H1 (cell line): ENCODE measurements at regions not wholly inside any gene's neighbourhood (a gene's known extent, or its start where the extent isn't known, plus 50 kb on each side); places are given as distances from the start of the nearest gene placed in this dataset.

Source experiments
- CTCF ChIA-PET: fragments of 300-600 bp; sonication (Branson Sonifier 250); formaldehyde crosslinking; loops from one replicate; lab custom pipeline; 2021; ENCODE audit not compliant: partially characterized antibody; lab: Charles Lee
- POLR2A ChIA-PET: fragments of 300-600 bp; sonication (Branson Sonifier 250); formaldehyde crosslinking; loops from one replicate; lab custom pipeline; 2021; ENCODE audit warnings: inconsistent platforms; ENCODE audit not compliant: partially characterized antibody; lab: Charles Lee
- DNase-seq, 2 experiments: peaks; one replicate each; pipeline versions ENCODE4 v3.0.0 to v3.0.0-alpha.2; 2010 to 2022; ENCODE audit warnings: low spot score in 2 of 2, low read depth in 1 of 2, mixed read lengths in 1 of 2
- FAIRE-seq: peaks from 2 replicates; lab custom pipeline; 2011; peaks lifted over from hg19 to GRCh38; lab: Jason Lieb, UNC
- H2AFZ ChIP-seq: 2 replicates; pipeline ENCODE4 v1.8.1; 2012; ENCODE audit warnings: low read length, inconsistent platforms
- H2AK5ac ChIP-seq: 2 replicates; pipeline ENCODE4 v1.6.1; 2013; ENCODE audit warnings: low read depth, low read length
- H2BK120ac ChIP-seq: replicated peaks from 2 replicates; pipeline ENCODE3; 2013; ENCODE audit warnings: low read depth, low read length, inconsistent platforms
- H2BK12ac ChIP-seq: 2 replicates; pipeline ENCODE4 v1.6.1; 2013; ENCODE audit warnings: low read depth, low read length
- H2BK15ac ChIP-seq: 2 replicates; pipeline ENCODE4 v1.6.1; 2013; ENCODE audit warnings: low read length
- H2BK20ac ChIP-seq: 2 replicates; pipeline ENCODE4 v1.6.1; 2013; ENCODE audit warnings: low read length
- H2BK5ac ChIP-seq: 2 replicates; pipeline ENCODE4 v1.6.1; 2013; ENCODE audit warnings: low read depth, low read length
- H3K14ac ChIP-seq: 2 replicates; pipeline ENCODE4 v1.6.1; 2013; ENCODE audit warnings: inconsistent platforms; ENCODE audit not compliant: insufficient read length
- H3K18ac ChIP-seq: 2 replicates; pipeline ENCODE4 v1.6.1; 2013; ENCODE audit warnings: low read length; ENCODE audit errors: extremely low read depth
- H3K23ac ChIP-seq: 2 replicates; pipeline ENCODE4 v1.6.1; 2013; ENCODE audit warnings: inconsistent platforms; ENCODE audit not compliant: insufficient read length
- H3K23me2 ChIP-seq: 2 replicates; pipeline ENCODE4 v1.6.1; 2013; ENCODE audit warnings: low read depth, low read length
- H3K27ac ChIP-seq: 2 replicates; pipeline ENCODE4 v1.6.1; 2011; ENCODE audit warnings: low read depth, low read length, inconsistent platforms
- H3K27me3 ChIP-seq, 4 experiments: replicated peaks in 1 of 4; 1 replicate in 1 of 4; 2 replicates in 3 of 4; pipeline versions ENCODE4 v1.6.1 to v1.8.1; 2011 to 2013; ENCODE audit warnings: low read length in 3 of 4, mild to moderate bottlenecking in 3 of 4, inconsistent platforms in 2 of 4, mixed read lengths in 2 of 4, moderate library complexity in 1 of 4; ENCODE audit not compliant: control insufficient read depth in 3 of 4, insufficient read depth in 3 of 4; ENCODE audit errors: extremely low read depth in 1 of 4
- H3K36me3 ChIP-seq, 4 experiments: 2 replicates each; pipeline versions ENCODE4 v1.6.1 to v1.8.1; 2011 to 2013; ENCODE audit warnings: mild to moderate bottlenecking in 4 of 4, low read length in 3 of 4, moderate library complexity in 2 of 4, control low read depth in 1 of 4, inconsistent platforms in 1 of 4; ENCODE audit not compliant: insufficient read depth in 4 of 4, control insufficient read depth in 2 of 4
- H3K4ac ChIP-seq: replicated peaks from 2 replicates; pipeline ENCODE3; 2013; ENCODE audit warnings: low read length, low read depth, mixed read lengths, inconsistent platforms; ENCODE audit not compliant: insufficient read length
- H3K4me1 ChIP-seq, 4 experiments: replicated peaks in 1 of 4; 1 replicate in 1 of 4; 2 replicates in 3 of 4; pipeline versions ENCODE4 v1.6.1 to v1.8.1; 2011 to 2013; ENCODE audit warnings: low read length in 3 of 4, inconsistent platforms in 2 of 4, mixed read lengths in 1 of 4; ENCODE audit not compliant: insufficient read depth in 4 of 4, control insufficient read depth in 3 of 4
- H3K4me2 ChIP-seq, 2 experiments: 2 replicates each; pipeline versions ENCODE4 v1.6.1 to v1.8.1; 2011 to 2013; ENCODE audit warnings: low read depth in 2 of 2, low read length in 2 of 2, control low read depth in 1 of 2, inconsistent platforms in 1 of 2, mild to moderate bottlenecking in 1 of 2; ENCODE audit not compliant: insufficient read depth in 1 of 2
- H3K4me3 ChIP-seq, 4 experiments: fragments of 200-600, 300-600 bp in 1 of 4; sonication (generic), shearing (Covaris generic), sonication (Bioruptor Twin) in 1 of 4; 2 replicates each; pipeline versions ENCODE4 v1.5.1 to v1.8.1; 2011 to 2016; ENCODE audit warnings: low read length in 4 of 4, low read depth in 3 of 4, control low read depth in 2 of 4, inconsistent platforms in 2 of 4, mild to moderate bottlenecking in 2 of 4, mixed read lengths in 1 of 4, moderate library complexity in 1 of 4; ENCODE audit not compliant: insufficient read depth in 2 of 4; ENCODE audit errors: extremely low read depth in 1 of 4
- H3K56ac ChIP-seq: replicated peaks from 2 replicates; pipeline ENCODE3; 2013; ENCODE audit warnings: low read depth, mild to moderate bottlenecking, mixed read lengths, low read length, inconsistent platforms; ENCODE audit not compliant: insufficient read length
- H3K79me1 ChIP-seq: 2 replicates; pipeline ENCODE4 v1.6.1; 2013; ENCODE audit warnings: low read depth, low read length, control low read depth
- H3K79me2 ChIP-seq, 2 experiments: 2 replicates each; pipeline versions ENCODE4 v1.6.1 to v1.8.1; 2012 to 2013; ENCODE audit warnings: low read length in 2 of 2, mild to moderate bottlenecking in 2 of 2, inconsistent platforms in 1 of 2; ENCODE audit not compliant: insufficient read depth in 2 of 2, control insufficient read depth in 1 of 2
- H3K9ac ChIP-seq, 4 experiments: replicated peaks in 1 of 4; 1 replicate in 1 of 4; 2 replicates in 3 of 4; pipeline versions ENCODE4 v1.6.1 to v1.8.1; 2011 to 2013; ENCODE audit warnings: low read depth in 3 of 4, low read length in 3 of 4, control low read depth in 2 of 4, mild to moderate bottlenecking in 2 of 4, moderate library complexity in 2 of 4, inconsistent platforms in 1 of 4; ENCODE audit errors: extremely low read depth in 1 of 4
- H3K9me3 ChIP-seq, 2 experiments: 2 replicates each; pipeline versions ENCODE4 v1.6.1 to v1.8.1; 2012 to 2013; ENCODE audit warnings: mild to moderate bottlenecking in 2 of 2, moderate library complexity in 2 of 2, control low read depth in 1 of 2, inconsistent platforms in 1 of 2, low read depth in 1 of 2, low read length in 1 of 2, mixed read lengths in 1 of 2; ENCODE audit not compliant: insufficient read depth in 2 of 2
- H4K20me1 ChIP-seq, 2 experiments: replicated peaks in 1 of 2; 2 replicates each; pipeline versions ENCODE3 to v1.8.1; 2011 to 2013; ENCODE audit warnings: inconsistent platforms in 2 of 2, low read length in 2 of 2, mild to moderate bottlenecking in 1 of 2; ENCODE audit not compliant: insufficient read depth in 2 of 2, control insufficient read depth in 1 of 2
- H4K5ac ChIP-seq: 2 replicates; pipeline ENCODE4 v1.6.1; 2013; ENCODE audit warnings: low read length, low read depth, mixed read lengths, inconsistent platforms; ENCODE audit not compliant: insufficient read length
- H4K8ac ChIP-seq: 2 replicates; pipeline ENCODE4 v1.8.0; 2013; ENCODE audit warnings: mild to moderate bottlenecking, moderate library complexity, low read length, inconsistent platforms; ENCODE audit not compliant: insufficient read depth; ENCODE audit errors: extremely low read depth
- H4K91ac ChIP-seq: replicated peaks from 2 replicates; pipeline ENCODE3; 2013; ENCODE audit warnings: low read length, mixed read lengths, inconsistent platforms; ENCODE audit not compliant: insufficient read length
- CHD7 ChIP-seq: fragments of 300-600 bp; sonication (generic); IDR thresholded peaks from 2 replicates; pipeline ENCODE4 v1.7.1; 2012; ENCODE audit warnings: low read length, moderate library complexity, mild to moderate bottlenecking, inconsistent platforms; ENCODE audit not compliant: insufficient replicate concordance
- KDM4A ChIP-seq: IDR thresholded peaks from one replicate; pipeline ENCODE4 v1.7.1; 2012; ENCODE audit warnings: low read depth, mild to moderate bottlenecking, moderate library complexity, low read length, inconsistent platforms; ENCODE audit not compliant: severe bottlenecking

DNA sequence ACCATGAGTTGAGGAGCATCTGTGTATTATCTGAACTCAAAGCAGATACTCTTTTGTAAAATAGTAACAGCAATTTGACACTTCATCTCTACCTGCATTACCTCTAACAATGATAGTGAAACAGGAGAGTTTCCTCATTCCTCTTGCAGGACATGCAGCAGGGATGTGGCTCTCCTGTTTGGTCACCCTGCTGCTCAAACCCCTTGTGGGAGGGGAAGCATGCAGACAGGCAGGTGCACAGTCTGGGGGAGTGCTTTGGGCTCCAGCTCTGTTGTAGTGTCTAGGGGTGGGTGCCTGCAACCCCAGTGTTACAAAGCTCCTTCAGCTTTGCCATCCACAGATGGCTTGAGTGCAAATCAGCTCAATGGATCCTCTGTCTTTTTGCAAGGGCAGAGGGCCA, 827.6 kb downstream of the DACH1 start:
- H3K23me2 ChIP-seq: no peaks in the 10 kb centered on the region
- no peak overlapping the region for H2BK5ac ChIP-seq
- no peaks in the 10 kb centered on the region for H3K9me3 ChIP-seq
- H3K79me2 ChIP-seq: no peaks in the 10 kb centered on the region
- H2BK15ac ChIP-seq: no peak overlapping the region
- H4K5ac ChIP-seq: no peak overlapping the region
- H4K20me1 ChIP-seq: no peaks in the 10 kb centered on the region
- POLR2A ChIA-PET: no interaction called here
- no peak overlapping the region for H3K18ac ChIP-seq
- no peak overlapping the region for H3K14ac ChIP-seq
- no peak overlapping the region for H3K27ac ChIP-seq
- H4K91ac ChIP-seq: no peak overlapping the region
- H2AK5ac ChIP-seq: no peak overlapping the region
- H2BK12ac ChIP-seq: no peak overlapping the region
- no peak overlapping the region for H2BK120ac ChIP-seq
- no peaks in the 10 kb centered on the region for H3K36me3 ChIP-seq
- FAIRE-seq (no peak), DNase-seq (no peak)
- H3K23ac ChIP-seq: no peak overlapping the region
- H3K56ac ChIP-seq: no peak overlapping the region
- H3K4me1 ChIP-seq: peaks cover 0 to 12% (median 1%) of the 10 kb centered on the region in 4 experiments; a peak in 3 of 7 replicates
- no peak overlapping the region for H4K8ac ChIP-seq
- no peak overlapping the region for H3K4me2 ChIP-seq
- H3K9ac ChIP-seq: no peak overlapping the region
- no peaks in the 10 kb centered on the region for H3K27me3 ChIP-seq
- no peak overlapping the region for H2BK20ac ChIP-seq
- no peak overlapping the region for H2AFZ ChIP-seq
- no peak overlapping the region for H3K4ac ChIP-seq
- CTCF ChIA-PET: interaction anchor here (0.7 kb wide), 1 partner anchor 51 kb away, joined by 3 read pairs; no protein-coding TSS in a partner anchor
- no peak overlapping the region for H3K4me3 ChIP-seq
- H3K79me1 ChIP-seq: no peaks in the 10 kb centered on the region
- TF ChIP-seq KDM4A (no peak), CHD7 (no peak)
